ENCODE measurements at regions not wholly inside any gene's neighbourhood (a gene's known extent, or its start where the extent isn't known, plus 50 kb on each side); places are given as distances from the start of the nearest gene placed in this dataset.
"Not testable (repeated sequence)": the region's sequence is repeated elsewhere in the genome, so short reads cannot be mapped to it uniquely, and the experiment has no call there.

- H3K27ac ChIP-seq (ENCODE audit: low read depth, low read length, poor library complexity, severe bottlenecking): no peak overlapping the region
- no peak overlapping the region for H3K9ac ChIP-seq (ENCODE audit: low read length)
- H3K9me3 ChIP-seq (ENCODE audit: low read length): no peaks in the 10 kb centered on the region; the same call in 1 of the 2 replicates
- no peaks in the 10 kb centered on the region for H3F3A ChIP-seq (ENCODE audit: insufficient read depth, low read length)
- no peaks in the 10 kb centered on the region for H4K20me1 ChIP-seq (ENCODE audit: insufficient read depth, low read length)
- no peaks in the 10 kb centered on the region for H3K79me2 ChIP-seq (ENCODE audit: insufficient read depth, low read length)
- H3K4me3 ChIP-seq (ENCODE audit: low read depth, low read length, poor library complexity, severe bottlenecking): no peak overlapping the region
- H3K4me1 ChIP-seq (ENCODE audit: insufficient read depth, low read length, severe bottlenecking): no peaks in the 10 kb centered on the region
- no peak overlapping the region for H3K4me2 ChIP-seq (ENCODE audit: low read length)
- no peaks in the 10 kb centered on the region for H3K36me3 ChIP-seq (ENCODE audit: insufficient read depth, low read length)
- no peaks in the 10 kb centered on the region for H3K27me3 ChIP-seq (ENCODE audit: insufficient read depth, low read length)
- no peak for TF ChIP-seq CTCF (IDR thresholded peaks at IDR 0.05; ENCODE audit: low read length)
- no peak for TF ChIP-seq EZH2 (IDR thresholded peaks at IDR 0.05; ENCODE audit: borderline replicate concordance, low read length)
- H3K9me2 ChIP-seq (ENCODE audit: low read depth, low read length): no peaks in the 10 kb centered on the region
- H2AFZ ChIP-seq (ENCODE audit: low read length): no peak overlapping the region
These were observed 326.7 kb downstream of the SUCLG1 start for GRCh38 chr2:84132370-84132769.

- no peaks in the 10 kb centered on the region for H3F3A ChIP-seq (ENCODE audit: insufficient read depth, low read length)
- H3K4me1 ChIP-seq (ENCODE audit: insufficient read depth, low read length, severe bottlenecking): no peaks in the 10 kb centered on the region
- H3K9ac ChIP-seq (ENCODE audit: low read length): no peak overlapping the region
- H3K4me3 ChIP-seq (ENCODE audit: low read depth, low read length, poor library complexity, severe bottlenecking): no peak overlapping the region
- H4K20me1 ChIP-seq (ENCODE audit: insufficient read depth, low read length): no peaks in the 10 kb centered on the region
- H3K79me2 ChIP-seq (ENCODE audit: insufficient read depth, low read length): no peaks in the 10 kb centered on the region
- H3K27ac ChIP-seq (ENCODE audit: low read depth, low read length, poor library complexity, severe bottlenecking): no peak overlapping the region
- H3K27me3 ChIP-seq (ENCODE audit: insufficient read depth, low read length): no peaks in the 10 kb centered on the region
- no peaks in the 10 kb centered on the region for H3K9me2 ChIP-seq (ENCODE audit: low read depth, low read length)
- no peak overlapping the region for H2AFZ ChIP-seq (ENCODE audit: low read length)
- no peak overlapping the region for H3K4me2 ChIP-seq (ENCODE audit: low read length)
- no peak for TF ChIP-seq CTCF (IDR thresholded peaks at IDR 0.05; ENCODE audit: low read length)
- TF ChIP-seq EZH2 (IDR thresholded peaks at IDR 0.05; ENCODE audit: borderline replicate concordance, low read length): no peak
- no peaks in the 10 kb centered on the region; the same call in 1 of the 2 replicates for H3K9me3 ChIP-seq (ENCODE audit: low read length)
- no peaks in the 10 kb centered on the region for H3K36me3 ChIP-seq (ENCODE audit: insufficient read depth, low read length)
These were observed 327.7 kb downstream of the SUCLG1 start for GRCh38 chr2:84131278-84131830.

- Histone ChIP-seq H3K36me3 (ENCODE audit: insufficient read depth, low read length) (no peaks in the 10 kb centered on the region), H3K79me2 (ENCODE audit: insufficient read depth, low read length) (no peaks in the 10 kb centered on the region), H2AFZ (ENCODE audit: low read length) (no peak overlapping the region), H3K9ac (ENCODE audit: low read length) (no peak overlapping the region), H3K27ac (ENCODE audit: low read depth, low read length, poor library complexity, severe bottlenecking) (no peak overlapping the region), H3F3A (ENCODE audit: insufficient read depth, low read length) (no peaks in the 10 kb centered on the region), H3K27me3 (ENCODE audit: insufficient read depth, low read length) (no peaks in the 10 kb centered on the region), H3K9me3 (ENCODE audit: low read length) (no peaks in the 10 kb centered on the region; the same call in 1 of the 2 replicates), H3K4me2 (ENCODE audit: low read length) (no peak overlapping the region), H3K4me1 (ENCODE audit: insufficient read depth, low read length, severe bottlenecking) (no peaks in the 10 kb centered on the region), H3K4me3 (ENCODE audit: low read depth, low read length, poor library complexity, severe bottlenecking) (no peak overlapping the region), H3K9me2 (ENCODE audit: low read depth, low read length) (no peaks in the 10 kb centered on the region), H4K20me1 (ENCODE audit: insufficient read depth, low read length) (no peaks in the 10 kb centered on the region)
- TF ChIP-seq CTCF (IDR thresholded peaks at IDR 0.05; ENCODE audit: low read length): no peak
- TF ChIP-seq EZH2 (IDR thresholded peaks at IDR 0.05; ENCODE audit: borderline replicate concordance, low read length): no peak
These were observed 330.1 kb downstream of the SUCLG1 start for GRCh38 chr2:84129018-84129417.

GRCh38 chr2:84127812-84128211 lies 331.3 kb downstream of the SUCLG1 start:
- H3K4me1 ChIP-seq (ENCODE audit: insufficient read depth, low read length, severe bottlenecking); H3K9me2 ChIP-seq (ENCODE audit: low read depth, low read length); H2AFZ ChIP-seq (ENCODE audit: low read length); H3K9me3 ChIP-seq (ENCODE audit: low read length); H3K79me2 ChIP-seq (ENCODE audit: insufficient read depth, low read length); H3K4me2 ChIP-seq (ENCODE audit: low read length); H3K9ac ChIP-seq (ENCODE audit: low read length); H3K4me3 ChIP-seq (ENCODE audit: low read depth, low read length, poor library complexity, severe bottlenecking); H4K20me1 ChIP-seq (ENCODE audit: insufficient read depth, low read length); H3K36me3 ChIP-seq (ENCODE audit: insufficient read depth, low read length); H3K27me3 ChIP-seq (ENCODE audit: insufficient read depth, low read length); H3K27ac ChIP-seq (ENCODE audit: low read depth, low read length, poor library complexity, severe bottlenecking); H3F3A ChIP-seq (ENCODE audit: insufficient read depth, low read length): not testable (repeated sequence)
